Endothelial cell of umbilical vein (primary cell): ENCODE measurements at regions not wholly inside any gene's neighbourhood (a gene's known extent, or its start where the extent isn't known, plus 50 kb on each side); places are given as distances from the start of the nearest gene placed in this dataset.

Experiments
- BruUV-seq: library from RNA; stranded (reverse); fragments of 400-500 nt; replicated peaks from 2 replicates; lab custom pipeline; 2021; lab: Mats Ljungman, UMichigan
- CTCF ChIA-PET: fragments of 300-600, 350-600 bp; sonication (Branson Sonifier 250); formaldehyde crosslinking; loops from one replicate; lab custom pipeline; 2021; ENCODE audit warnings: antibody characterized with exemption, inconsistent platforms; lab: Charles Lee
- POLR2A ChIA-PET: fragments of 300-600, 350-600 bp; sonication (Branson Sonifier 250); formaldehyde crosslinking; loops from one replicate; lab custom pipeline; 2021; ENCODE audit warnings: antibody characterized with exemption, inconsistent platforms; lab: Charles Lee
- DNase-seq: peaks from one replicate; pipeline ENCODE4 v3.0.0-alpha.2; 2011; ENCODE audit warnings: low read depth, low spot score
- FAIRE-seq: peaks from 2 replicates; lab custom pipeline; 2011; peaks lifted over from hg19 to GRCh38; lab: Jason Lieb, UNC
- H2AFZ ChIP-seq: 2 replicates; pipeline ENCODE4 v1.6.0; 2012; ENCODE audit warnings: low read depth, low read length, control low read depth, inconsistent platforms
- H3K27ac ChIP-seq: 2 replicates; pipeline ENCODE4 v1.5.1; 2011; ENCODE audit warnings: low read depth, mild to moderate bottlenecking, control low read depth, low read length, moderate library complexity; ENCODE audit not compliant: insufficient read depth
- H3K27me3 ChIP-seq, 2 experiments: 2 replicates each; pipeline versions ENCODE4 v1.6.0 to v1.6.1; 2011; ENCODE audit warnings: low read length in 2 of 2, mixed read lengths in 1 of 2; ENCODE audit not compliant: control insufficient read depth in 2 of 2, insufficient read depth in 2 of 2
- H3K36me3 ChIP-seq, 2 experiments: 2 replicates in 1 of 2; 3 replicates in 1 of 2; pipeline ENCODE4 v1.5.1; 2011; ENCODE audit warnings: low read length in 2 of 2, mild to moderate bottlenecking in 1 of 2, moderate library complexity in 1 of 2; ENCODE audit not compliant: control insufficient read depth in 2 of 2, insufficient read depth in 2 of 2; ENCODE audit errors: extremely low read depth in 1 of 2
- H3K4me1 ChIP-seq: 3 replicates; pipeline ENCODE4 v1.5.1; 2011; ENCODE audit warnings: mild to moderate bottlenecking, low read length; ENCODE audit not compliant: control insufficient read depth, insufficient read depth; ENCODE audit errors: extremely low read depth
- H3K4me2 ChIP-seq: 2 replicates; pipeline ENCODE4 v1.6.1; 2011; ENCODE audit warnings: low read length, control low read depth, mixed read lengths; ENCODE audit not compliant: insufficient read depth
- H3K4me3 ChIP-seq, 3 experiments: fragments of 200-600 bp in 1 of 3; sonication (generic), shearing (Covaris generic) in 1 of 3; replicated peaks in 1 of 3; 2 replicates each; pipeline ENCODE4 v1.5.1; 2011 to 2016; ENCODE audit warnings: control low read depth in 3 of 3, low read length in 3 of 3, mild to moderate bottlenecking in 2 of 3, inconsistent platforms in 1 of 3, low read depth in 1 of 3, moderate library complexity in 1 of 3; ENCODE audit not compliant: insufficient read depth in 1 of 3
- H3K79me2 ChIP-seq: 2 replicates; pipeline ENCODE4 v1.6.0; 2012; ENCODE audit warnings: low read length, inconsistent platforms; ENCODE audit not compliant: control insufficient read depth, insufficient read depth
- H3K9ac ChIP-seq: replicated peaks from 2 replicates; pipeline ENCODE3; 2011; ENCODE audit warnings: low read length, control low read depth; ENCODE audit not compliant: insufficient read depth; ENCODE audit errors: extremely low read depth
- H3K9me1 ChIP-seq: replicated peaks from 3 replicates; pipeline ENCODE4 v1.6.0; 2011; ENCODE audit warnings: mild to moderate bottlenecking, low read length; ENCODE audit not compliant: control insufficient read depth, insufficient read depth; ENCODE audit errors: extremely low read depth
- H3K9me3 ChIP-seq: replicated peaks from 2 replicates; pipeline ENCODE4 v1.5.1; 2012; ENCODE audit warnings: low read length, inconsistent platforms; ENCODE audit not compliant: control insufficient read depth, insufficient read depth
- H4K20me1 ChIP-seq: replicated peaks from 2 replicates; pipeline ENCODE3; 2011; ENCODE audit warnings: mild to moderate bottlenecking, low read length; ENCODE audit not compliant: control insufficient read depth, insufficient read depth; ENCODE audit errors: extremely low read depth
- EZH2 ChIP-seq: IDR thresholded peaks from 2 replicates; pipeline ENCODE4 v1.6.1; 2012; ENCODE audit warnings: borderline replicate concordance, low read depth, mild to moderate bottlenecking, moderate library complexity, low read length, inconsistent platforms; ENCODE audit not compliant: severe bottlenecking
- FOS ChIP-seq: IDR thresholded peaks from 2 replicates; pipeline ENCODE4 v1.6.1; 2011; ENCODE audit warnings: mild to moderate bottlenecking, low read length, moderate library complexity, borderline replicate concordance; ENCODE audit not compliant: insufficient read depth
- GATA2 ChIP-seq: IDR thresholded peaks from 2 replicates; pipeline ENCODE4 v1.7.0; 2011; ENCODE audit warnings: low read depth, mild to moderate bottlenecking, moderate library complexity, mixed read lengths, low read length; ENCODE audit not compliant: insufficient read length, insufficient read depth
- JUN ChIP-seq: IDR thresholded peaks from 2 replicates; pipeline ENCODE4 v1.6.1; 2011; ENCODE audit warnings: borderline replicate concordance, low read depth; ENCODE audit not compliant: insufficient read length, insufficient read depth
- MYC ChIP-seq: IDR thresholded peaks from one replicate; pipeline ENCODE4 v1.6.1; 2011; ENCODE audit warnings: mild to moderate bottlenecking, low read depth, low read length
- POLR2A ChIP-seq: IDR thresholded peaks from 2 replicates; pipeline ENCODE4 v1.6.1; 2012; ENCODE audit warnings: low read depth, mild to moderate bottlenecking, control low read depth, low read length
- POLR2AphosphoS5 ChIP-seq: IDR thresholded peaks from 2 replicates; pipeline ENCODE4 v1.6.1; 2012; ENCODE audit warnings: low read depth, mild to moderate bottlenecking, control low read depth, low read length, moderate library complexity; ENCODE audit not compliant: insufficient read depth
- dilution Hi-C: fragments of 300-500 bp; cut with MboI; formaldehyde crosslinking; loops from one replicate; pipeline ENCODE4 v1.15.0; 2019; ENCODE audit warnings: low sequenced_read_pairs; ENCODE audit not compliant: extremely low pct_ligation_motif_present
- intact Hi-C: fragments of 100-400 bp; cut with micrococcal nuclease; formaldehyde crosslinking; loops from one replicate; pipeline ENCODE4 v1.10.0; 2022
- TF ChIP-seq, protein P1 (sequence below): IDR thresholded peaks from 2 replicates; pipeline ENCODE4 v1.6.1; 2011; ENCODE audit not compliant: insufficient read depth, insufficient read length
- TF ChIP-seq, protein P2 (sequence below), 2 donors: IDR thresholded peaks; 1 replicate in 1 of 2; 2 replicates in 1 of 2; pipeline ENCODE4 v1.5.1; 2011; ENCODE audit warnings: low read length in 2 of 2, mild to moderate bottlenecking in 2 of 2, moderate library complexity in 2 of 2, control low read depth in 1 of 2, inconsistent platforms in 1 of 2, low read depth in 1 of 2; ENCODE audit not compliant: insufficient read depth in 1 of 2; ENCODE audit errors: extremely low read depth in 1 of 2

DNA sequence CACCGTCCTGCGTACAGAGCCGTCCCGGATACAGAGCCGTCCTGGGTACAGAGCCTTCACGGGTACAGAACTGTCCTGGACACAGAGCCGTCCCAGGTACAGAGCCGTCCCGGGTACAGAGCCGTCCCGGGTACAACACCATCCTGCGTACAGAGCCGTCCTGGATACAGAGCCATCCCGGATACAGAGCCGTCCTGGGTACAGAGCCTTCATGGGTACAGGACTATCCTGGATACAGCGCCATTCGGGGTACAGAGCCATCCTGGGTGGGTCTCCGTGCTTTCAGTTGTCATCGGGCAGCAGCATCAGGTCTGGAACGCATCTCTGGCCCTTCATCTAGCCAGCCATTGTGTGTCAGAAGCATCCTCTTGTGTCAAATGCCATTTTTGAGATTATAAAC is 222.3 kb upstream of the SOX1 start:
- TF ChIP-seq JUN: no peak
- no peak for TF ChIP-seq POLR2A
- TF ChIP-seq, protein P1, sequence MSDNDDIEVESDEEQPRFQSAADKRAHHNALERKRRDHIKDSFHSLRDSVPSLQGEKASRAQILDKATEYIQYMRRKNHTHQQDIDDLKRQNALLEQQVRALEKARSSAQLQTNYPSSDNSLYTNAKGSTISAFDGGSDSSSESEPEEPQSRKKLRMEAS: no peak
- TF ChIP-seq FOS: no peak
- TF ChIP-seq POLR2AphosphoS5: no peak
- no peak for TF ChIP-seq GATA2
- TF ChIP-seq, protein P2, sequence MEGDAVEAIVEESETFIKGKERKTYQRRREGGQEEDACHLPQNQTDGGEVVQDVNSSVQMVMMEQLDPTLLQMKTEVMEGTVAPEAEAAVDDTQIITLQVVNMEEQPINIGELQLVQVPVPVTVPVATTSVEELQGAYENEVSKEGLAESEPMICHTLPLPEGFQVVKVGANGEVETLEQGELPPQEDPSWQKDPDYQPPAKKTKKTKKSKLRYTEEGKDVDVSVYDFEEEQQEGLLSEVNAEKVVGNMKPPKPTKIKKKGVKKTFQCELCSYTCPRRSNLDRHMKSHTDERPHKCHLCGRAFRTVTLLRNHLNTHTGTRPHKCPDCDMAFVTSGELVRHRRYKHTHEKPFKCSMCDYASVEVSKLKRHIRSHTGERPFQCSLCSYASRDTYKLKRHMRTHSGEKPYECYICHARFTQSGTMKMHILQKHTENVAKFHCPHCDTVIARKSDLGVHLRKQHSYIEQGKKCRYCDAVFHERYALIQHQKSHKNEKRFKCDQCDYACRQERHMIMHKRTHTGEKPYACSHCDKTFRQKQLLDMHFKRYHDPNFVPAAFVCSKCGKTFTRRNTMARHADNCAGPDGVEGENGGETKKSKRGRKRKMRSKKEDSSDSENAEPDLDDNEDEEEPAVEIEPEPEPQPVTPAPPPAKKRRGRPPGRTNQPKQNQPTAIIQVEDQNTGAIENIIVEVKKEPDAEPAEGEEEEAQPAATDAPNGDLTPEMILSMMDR (IDR thresholded peaks at IDR 0.05; ENCODE audit: extremely low read depth in 1 of 2, insufficient read depth in 1 of 2, low read depth in 1 of 2, low read length in 2 of 2): no peak
- no peak for TF ChIP-seq MYC
- no peak for TF ChIP-seq EZH2
- BruUV-seq: no TSS peak
- POLR2A ChIA-PET: no interaction called here
- Histone ChIP-seq H3K79me2 (no peaks in the 10 kb centered on the region), H3K9me3 (peaks cover 2% of the 10 kb centered on the region), H3K9me1 (no peaks in the 10 kb centered on the region), H3K9ac (no peak overlapping the region), H4K20me1 (no peaks in the 10 kb centered on the region), H3K4me1 (no peaks in the 10 kb centered on the region), H3K27me3 (no peaks in the 10 kb centered on the region), H3K4me3 (no peak overlapping the region), H3K36me3 (no peaks in the 10 kb centered on the region), H2AFZ (no peak overlapping the region), H3K27ac (no peak overlapping the region), H3K4me2 (no peak overlapping the region)
- DNase-seq (no peak), FAIRE-seq (no peak)
- dilution Hi-C loops (no loop called here), intact Hi-C loops (no loop called here)
- CTCF ChIA-PET: no interaction called here
